ENCODE measurements at regions not wholly inside any gene's neighbourhood (a gene's known extent, or its start where the extent isn't known, plus 50 kb on each side); places are given as distances from the start of the nearest gene placed in this dataset.

- intact Hi-C loops (cut with DNase I; ENCODE audit: low total_unique reads): no loop called here
- no peaks in the 10 kb centered on the region for H3K27me3 ChIP-seq
- TF ChIP-seq, protein P1, sequence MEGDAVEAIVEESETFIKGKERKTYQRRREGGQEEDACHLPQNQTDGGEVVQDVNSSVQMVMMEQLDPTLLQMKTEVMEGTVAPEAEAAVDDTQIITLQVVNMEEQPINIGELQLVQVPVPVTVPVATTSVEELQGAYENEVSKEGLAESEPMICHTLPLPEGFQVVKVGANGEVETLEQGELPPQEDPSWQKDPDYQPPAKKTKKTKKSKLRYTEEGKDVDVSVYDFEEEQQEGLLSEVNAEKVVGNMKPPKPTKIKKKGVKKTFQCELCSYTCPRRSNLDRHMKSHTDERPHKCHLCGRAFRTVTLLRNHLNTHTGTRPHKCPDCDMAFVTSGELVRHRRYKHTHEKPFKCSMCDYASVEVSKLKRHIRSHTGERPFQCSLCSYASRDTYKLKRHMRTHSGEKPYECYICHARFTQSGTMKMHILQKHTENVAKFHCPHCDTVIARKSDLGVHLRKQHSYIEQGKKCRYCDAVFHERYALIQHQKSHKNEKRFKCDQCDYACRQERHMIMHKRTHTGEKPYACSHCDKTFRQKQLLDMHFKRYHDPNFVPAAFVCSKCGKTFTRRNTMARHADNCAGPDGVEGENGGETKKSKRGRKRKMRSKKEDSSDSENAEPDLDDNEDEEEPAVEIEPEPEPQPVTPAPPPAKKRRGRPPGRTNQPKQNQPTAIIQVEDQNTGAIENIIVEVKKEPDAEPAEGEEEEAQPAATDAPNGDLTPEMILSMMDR (IDR thresholded peaks at IDR 0.05): no peak
- no peak for TF ChIP-seq POLR2A (IDR thresholded peaks at IDR 0.05)
- no peaks in the 10 kb centered on the region for H3K36me3 ChIP-seq (ENCODE audit: low read depth, missing control alignments)
- DNase-seq: no peak
- H3K27ac ChIP-seq: no peak overlapping the region
- no peaks in the 10 kb centered on the region for H3K9me3 ChIP-seq
- 65 to 82% methylated on average over 7 of the region's 7 CpGs for WGBS, 2 donors
- H3K4me3 ChIP-seq: no peak overlapping the region
- H3K4me1 ChIP-seq: no peaks in the 10 kb centered on the region
These were observed 338.2 kb upstream of the PREP start for GRCh38 chr6:105740946-105741645.

DNA sequence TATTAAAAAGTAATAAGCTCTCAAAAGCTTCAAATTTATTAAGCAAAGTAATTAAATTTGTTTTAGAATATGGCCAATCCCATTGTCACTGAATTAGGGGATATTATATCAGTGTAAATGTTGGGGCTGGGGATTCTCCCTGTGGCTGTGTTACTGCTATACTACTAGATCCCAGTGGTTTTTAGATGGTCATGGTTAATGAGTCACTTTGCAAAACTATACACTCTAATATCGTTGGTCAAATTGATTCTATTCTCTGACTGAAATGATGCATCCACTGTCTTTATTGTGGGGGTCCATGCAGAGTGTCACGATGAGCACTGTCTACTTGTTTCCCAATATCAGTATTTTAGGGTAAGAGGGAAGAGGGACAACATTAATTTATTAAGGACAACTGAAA, 336.9 kb upstream of the PREP start:
- WGBS, 2 donors: 88 to 91% methylated on average over 2 of the region's 2 CpGs
- intact Hi-C loops (cut with DNase I; ENCODE audit: low total_unique reads): no loop called here
- Histone ChIP-seq H3K4me1 (no peaks in the 10 kb centered on the region), H3K4me3 (no peak overlapping the region), H3K27me3 (no peaks in the 10 kb centered on the region), H3K27ac (no peak overlapping the region), H3K9me3 (no peaks in the 10 kb centered on the region), H3K36me3 (ENCODE audit: low read depth, missing control alignments) (no peaks in the 10 kb centered on the region)
- no peak for TF ChIP-seq POLR2A (IDR thresholded peaks at IDR 0.05)
- TF ChIP-seq, protein P1 (IDR thresholded peaks at IDR 0.05): no peak
- DNase-seq: no peak

- no peak for TF ChIP-seq POLR2A (IDR thresholded peaks at IDR 0.05)
- TF ChIP-seq, protein P1 (IDR thresholded peaks at IDR 0.05): peak in 2 of 3 experiments; percentile 46 to 56
- Histone ChIP-seq H3K36me3 (ENCODE audit: low read depth, missing control alignments) (no peaks in the 10 kb centered on the region), H3K9me3 (no peaks in the 10 kb centered on the region), H3K4me1 (no peaks in the 10 kb centered on the region), H3K4me3 (no peak overlapping the region), H3K27me3 (no peaks in the 10 kb centered on the region), H3K27ac (no peak overlapping the region)
- 62 to 74% methylated on average over 4 of the region's 4 CpGs for WGBS, 2 donors
- intact Hi-C loops (cut with DNase I; ENCODE audit: low total_unique reads): no loop called here
- no peak for DNase-seq
These were observed 330.8 kb upstream of the PREP start for GRCh38 chr6:105733556-105734162.

DNA sequence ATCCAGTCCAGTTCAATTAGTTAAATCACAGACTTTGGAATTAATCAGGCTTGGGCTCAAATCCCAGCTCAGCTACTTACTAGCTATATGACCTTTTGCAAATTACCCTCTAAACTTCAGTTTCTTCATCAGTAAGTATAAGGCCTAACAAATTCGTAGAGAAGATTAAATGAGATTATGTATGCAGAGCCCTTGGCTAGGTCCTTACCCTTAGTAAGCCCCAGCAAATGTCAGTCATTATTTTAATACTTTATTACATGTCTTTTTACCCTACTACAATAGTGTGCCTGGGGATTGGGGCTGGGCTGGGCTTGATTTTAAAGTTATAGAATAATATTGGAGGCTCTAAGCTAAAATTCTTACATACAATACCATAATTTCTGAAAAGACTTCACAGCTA, 326.1 kb upstream of the PREP start:
- intact Hi-C loops (cut with DNase I; ENCODE audit: low total_unique reads): no loop called here
- 86 to 93% methylated on average over 1 of the region's 1 CpG for WGBS, 2 donors
- no peak for TF ChIP-seq POLR2A (IDR thresholded peaks at IDR 0.05)
- TF ChIP-seq, protein P1 (IDR thresholded peaks at IDR 0.05): no peak
- H3K4me1 ChIP-seq: no peaks in the 10 kb centered on the region
- no peaks in the 10 kb centered on the region for H3K9me3 ChIP-seq
- H3K27ac ChIP-seq: no peak overlapping the region
- no peak overlapping the region for H3K4me3 ChIP-seq
- no peak for DNase-seq
- no peaks in the 10 kb centered on the region for H3K36me3 ChIP-seq (ENCODE audit: low read depth, missing control alignments)
- no peaks in the 10 kb centered on the region for H3K27me3 ChIP-seq

All from testis (tissue), 2 donors.